ENCODE measurements at regions not wholly inside any gene's neighbourhood (a gene's known extent, or its start where the extent isn't known, plus 50 kb on each side); places are given as distances from the start of the nearest gene placed in this dataset.
"Not testable (repeated sequence)": the region's sequence is repeated elsewhere in the genome, so short reads cannot be mapped to it uniquely, and the experiment has no call there.

- no peak for TF ChIP-seq CTCF (IDR thresholded peaks at IDR 0.05; ENCODE audit: low read depth, low read length, missing control alignments)
- no peaks in the 10 kb centered on the region for H3K27me3 ChIP-seq (replicated peaks)
- in situ Hi-C loops (cut with HindIII; ENCODE audit: low pct_ligation_motif_present, low sequenced_read_pairs) = no loop called here
Observed at GRCh38 chr2:109721135-109721534, 73.0 kb upstream of the RGPD5 start.

GRCh38 chr2:109721626-109722025 is 72.5 kb upstream of the RGPD5 start:
- Histone ChIP-seq H3K36me3 (replicated peaks) (no peaks in the 10 kb centered on the region), H3K4me3 (ENCODE audit: low read depth, low read length) (no peak overlapping the region), H3K27ac (no peak overlapping the region), H3K27me3 (replicated peaks) (no peaks in the 10 kb centered on the region)
- in situ Hi-C loops (cut with HindIII; ENCODE audit: low pct_ligation_motif_present, low sequenced_read_pairs) = no loop called here
- TF ChIP-seq CTCF (IDR thresholded peaks at IDR 0.05; ENCODE audit: low read depth, low read length, missing control alignments) = no peak
- no peak for DNase-seq

More at GRCh38 chr2:109721135-109721534, 73.0 kb upstream of the RGPD5 start:
- Histone ChIP-seq H3K36me3 (replicated peaks) (no peaks in the 10 kb centered on the region), H3K27ac (no peak overlapping the region), H3K4me3 (ENCODE audit: low read depth, low read length) (no peak overlapping the region)
- no peak for DNase-seq

GRCh38 chr2:109722026-109722425 is 72.1 kb upstream of the RGPD5 start:
- H3K4me3 ChIP-seq (ENCODE audit: low read depth, low read length) = no peak overlapping the region
- TF ChIP-seq CTCF (IDR thresholded peaks at IDR 0.05; ENCODE audit: low read depth, low read length, missing control alignments) = no peak
- in situ Hi-C loops (cut with HindIII; ENCODE audit: low pct_ligation_motif_present, low sequenced_read_pairs) = no loop called here
- DNase-seq = no peak
- no peak overlapping the region for H3K27ac ChIP-seq
- H3K27me3 ChIP-seq (replicated peaks) = no peaks in the 10 kb centered on the region
- no peaks in the 10 kb centered on the region for H3K36me3 ChIP-seq (replicated peaks)

GRCh38 chr2:109722640-109723039 is 71.5 kb upstream of the RGPD5 start:
- H3K27me3 ChIP-seq (replicated peaks); H3K27ac ChIP-seq; H3K4me3 ChIP-seq (ENCODE audit: low read depth, low read length); in situ Hi-C loops (cut with HindIII; ENCODE audit: low pct_ligation_motif_present, low sequenced_read_pairs); H3K36me3 ChIP-seq (replicated peaks); DNase-seq: not testable (repeated sequence)

- in situ Hi-C loops (cut with HindIII; ENCODE audit: low pct_ligation_motif_present, low sequenced_read_pairs); H3K36me3 ChIP-seq (replicated peaks); H3K4me3 ChIP-seq (ENCODE audit: low read depth, low read length); H3K27me3 ChIP-seq (replicated peaks); DNase-seq; H3K27ac ChIP-seq: not testable (repeated sequence)
Observed at GRCh38 chr2:109723153-109723552, 71.0 kb upstream of the RGPD5 start.

GRCh38 chr2:109724533-109725460 is 69.3 kb upstream of the RGPD5 start:
- in situ Hi-C loops (cut with HindIII; ENCODE audit: low pct_ligation_motif_present, low sequenced_read_pairs) = no loop called here
- no peak for DNase-seq
- Histone ChIP-seq H3K27me3 (replicated peaks) (no peaks in the 10 kb centered on the region), H3K27ac (no peak overlapping the region), H3K4me3 (ENCODE audit: low read depth, low read length) (no peak overlapping the region), H3K36me3 (replicated peaks) (no peaks in the 10 kb centered on the region)
- TF ChIP-seq CTCF (IDR thresholded peaks at IDR 0.05; ENCODE audit: low read depth, low read length, missing control alignments) = no peak
